ENCODE measurements at regions not wholly inside any gene's neighbourhood (a gene's known extent, or its start where the extent isn't known, plus 50 kb on each side); places are given as distances from the start of the nearest gene placed in this dataset.

DNA sequence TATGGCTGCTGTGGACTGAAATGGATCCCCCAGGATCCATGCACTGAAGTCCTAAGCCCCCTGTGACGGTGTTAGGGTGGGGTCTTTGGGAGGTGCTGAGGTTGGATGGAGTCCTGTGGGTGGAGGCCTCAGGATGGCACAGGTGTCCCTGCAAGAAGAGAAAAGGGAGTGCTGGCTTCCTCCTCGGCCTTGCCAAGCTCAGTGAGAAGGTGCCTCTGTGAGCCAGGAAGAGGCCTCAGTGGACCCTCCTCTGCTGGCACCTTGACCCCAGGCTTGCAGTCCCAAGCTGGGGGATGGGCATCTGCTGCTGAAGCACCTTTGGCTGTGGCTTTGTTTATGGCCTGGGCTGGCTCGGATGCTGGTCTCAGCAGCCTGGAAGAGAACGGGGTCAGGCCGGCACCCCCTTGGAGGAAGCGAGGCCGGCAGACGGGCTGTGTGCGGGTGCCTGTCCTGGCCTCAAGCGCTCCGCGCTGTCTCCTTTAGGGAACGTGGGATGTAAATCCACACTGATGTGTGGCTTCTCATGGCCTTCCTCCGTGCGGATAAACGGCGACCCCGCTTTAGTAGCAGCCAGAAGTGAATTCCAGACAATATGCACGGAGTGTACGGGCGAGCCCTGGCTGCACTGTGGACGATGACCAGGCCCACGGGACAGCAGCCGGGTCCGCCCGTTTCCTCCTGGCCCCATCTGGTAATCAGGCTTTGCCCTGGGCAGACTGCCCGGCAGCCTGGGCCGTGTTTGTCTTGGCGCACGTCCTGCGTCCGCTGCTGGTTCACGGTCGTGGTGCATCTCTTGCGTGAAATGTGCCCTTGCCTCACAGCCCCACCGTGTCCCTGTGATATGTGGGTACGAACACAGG, 182.6 kb downstream of the ERMARD start:
- H3K9me3 ChIP-seq (ENCODE audit: control insufficient read depth, insufficient read depth, low read length): no peaks in the 10 kb centered on the region
- H3K4me2 ChIP-seq (ENCODE audit: low read length): no peak overlapping the region
- no peaks in the 10 kb centered on the region for H3F3A ChIP-seq (ENCODE audit: control insufficient read depth, insufficient read depth)
- H3K27me3 ChIP-seq (ENCODE audit: control insufficient read depth, low read length): no peaks in the 10 kb centered on the region
- H3K4me3 ChIP-seq (ENCODE audit: low read length): no peak overlapping the region
- H3K36me3 ChIP-seq (ENCODE audit: control insufficient read depth, low read length): no peaks in the 10 kb centered on the region
- no peaks in the 10 kb centered on the region for H3K9me2 ChIP-seq (replicated peaks; ENCODE audit: control insufficient read depth, low read length)
- TF ChIP-seq, protein P1, sequence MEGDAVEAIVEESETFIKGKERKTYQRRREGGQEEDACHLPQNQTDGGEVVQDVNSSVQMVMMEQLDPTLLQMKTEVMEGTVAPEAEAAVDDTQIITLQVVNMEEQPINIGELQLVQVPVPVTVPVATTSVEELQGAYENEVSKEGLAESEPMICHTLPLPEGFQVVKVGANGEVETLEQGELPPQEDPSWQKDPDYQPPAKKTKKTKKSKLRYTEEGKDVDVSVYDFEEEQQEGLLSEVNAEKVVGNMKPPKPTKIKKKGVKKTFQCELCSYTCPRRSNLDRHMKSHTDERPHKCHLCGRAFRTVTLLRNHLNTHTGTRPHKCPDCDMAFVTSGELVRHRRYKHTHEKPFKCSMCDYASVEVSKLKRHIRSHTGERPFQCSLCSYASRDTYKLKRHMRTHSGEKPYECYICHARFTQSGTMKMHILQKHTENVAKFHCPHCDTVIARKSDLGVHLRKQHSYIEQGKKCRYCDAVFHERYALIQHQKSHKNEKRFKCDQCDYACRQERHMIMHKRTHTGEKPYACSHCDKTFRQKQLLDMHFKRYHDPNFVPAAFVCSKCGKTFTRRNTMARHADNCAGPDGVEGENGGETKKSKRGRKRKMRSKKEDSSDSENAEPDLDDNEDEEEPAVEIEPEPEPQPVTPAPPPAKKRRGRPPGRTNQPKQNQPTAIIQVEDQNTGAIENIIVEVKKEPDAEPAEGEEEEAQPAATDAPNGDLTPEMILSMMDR (IDR thresholded peaks at IDR 0.05; ENCODE audit: low read depth, low read length, poor library complexity, severe bottlenecking): no peak
- no peak for TF ChIP-seq EZH2phosphoT487 (IDR thresholded peaks at IDR 0.05; ENCODE audit: borderline replicate concordance, low read length)
- H4K20me1 ChIP-seq (ENCODE audit: control insufficient read depth, insufficient read depth, low read depth, low read length): no peaks in the 10 kb centered on the region
- no peaks in the 10 kb centered on the region for H3K4me1 ChIP-seq (ENCODE audit: control insufficient read depth, low read length)
- H3K79me2 ChIP-seq (ENCODE audit: control insufficient read depth, low read length): no peaks in the 10 kb centered on the region
- no peak overlapping the region for H3K27ac ChIP-seq (ENCODE audit: low read depth, low read length)

DNA sequence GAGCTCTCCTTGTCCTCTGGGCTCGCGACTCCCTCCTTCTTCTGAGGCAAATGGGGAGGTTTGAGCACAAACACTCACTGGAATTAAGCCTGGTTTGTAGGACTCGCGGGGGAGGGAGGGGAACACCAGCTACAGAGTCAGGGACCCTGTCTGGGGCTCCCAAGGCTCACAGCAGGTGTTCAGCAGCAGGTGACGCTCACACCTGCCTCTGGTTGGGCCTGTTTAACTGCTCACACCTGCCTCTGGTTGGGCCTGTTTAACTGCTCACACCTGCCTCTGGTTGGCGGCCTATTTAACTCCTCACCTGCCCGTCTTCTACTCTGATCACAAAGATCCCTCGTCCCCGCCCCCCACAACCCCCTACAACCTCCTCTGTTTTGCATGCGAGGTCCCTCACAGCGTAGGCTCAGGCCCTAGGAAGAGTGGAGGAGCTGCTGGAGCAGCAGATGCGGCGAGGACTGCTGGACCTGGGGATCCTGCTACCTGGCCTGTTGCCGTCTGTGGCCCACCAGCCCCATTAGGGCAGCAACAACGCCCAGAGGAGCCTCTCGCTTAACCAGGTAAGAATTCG, 181.9 kb downstream of the ERMARD start:
- H3K27me3 ChIP-seq (ENCODE audit: control insufficient read depth, low read length): no peaks in the 10 kb centered on the region
- H3K4me2 ChIP-seq (ENCODE audit: low read length): no peak overlapping the region
- no peaks in the 10 kb centered on the region for H3K4me1 ChIP-seq (ENCODE audit: control insufficient read depth, low read length)
- no peak overlapping the region for H3K27ac ChIP-seq (ENCODE audit: low read depth, low read length)
- H3K79me2 ChIP-seq (ENCODE audit: control insufficient read depth, low read length): no peaks in the 10 kb centered on the region
- H3K36me3 ChIP-seq (ENCODE audit: control insufficient read depth, low read length): no peaks in the 10 kb centered on the region
- no peaks in the 10 kb centered on the region for H3K9me3 ChIP-seq (ENCODE audit: control insufficient read depth, insufficient read depth, low read length)
- no peaks in the 10 kb centered on the region for H3F3A ChIP-seq (ENCODE audit: control insufficient read depth, insufficient read depth)
- H3K9me2 ChIP-seq (replicated peaks; ENCODE audit: control insufficient read depth, low read length): no peaks in the 10 kb centered on the region
- H3K4me3 ChIP-seq (ENCODE audit: low read length): no peak overlapping the region
- no peak for TF ChIP-seq EZH2phosphoT487 (IDR thresholded peaks at IDR 0.05; ENCODE audit: borderline replicate concordance, low read length)
- TF ChIP-seq, protein P1 (IDR thresholded peaks at IDR 0.05; ENCODE audit: low read depth, low read length, poor library complexity, severe bottlenecking): no peak
- H4K20me1 ChIP-seq (ENCODE audit: control insufficient read depth, insufficient read depth, low read depth, low read length): no peaks in the 10 kb centered on the region

DNA sequence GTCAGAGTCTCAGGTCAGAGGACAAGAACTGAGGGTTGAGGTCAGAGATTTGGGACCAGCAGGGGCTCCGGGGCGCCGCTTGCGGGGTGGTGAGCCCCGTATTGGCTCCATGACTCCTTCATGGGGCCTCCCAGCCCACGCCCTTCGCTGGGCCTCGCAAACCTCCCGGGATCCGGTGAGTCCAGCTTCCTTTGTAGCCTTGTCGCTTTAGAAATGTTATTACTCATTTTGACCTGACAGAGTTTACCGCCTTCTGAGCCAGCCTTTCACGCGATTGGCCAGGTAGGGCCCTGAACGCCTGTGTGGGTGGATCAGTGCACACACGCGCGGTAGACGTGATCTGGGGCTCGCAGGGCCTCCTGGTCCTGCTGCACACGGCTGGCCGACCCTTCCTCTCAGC, 181.1 kb downstream of the ERMARD start:
- H3K27me3 ChIP-seq (ENCODE audit: control insufficient read depth, low read length): no peaks in the 10 kb centered on the region
- no peak overlapping the region for H3K27ac ChIP-seq (ENCODE audit: low read depth, low read length)
- H3K4me1 ChIP-seq (ENCODE audit: control insufficient read depth, low read length): no peaks in the 10 kb centered on the region
- H4K20me1 ChIP-seq (ENCODE audit: control insufficient read depth, insufficient read depth, low read depth, low read length): no peaks in the 10 kb centered on the region
- H3K9me2 ChIP-seq (replicated peaks; ENCODE audit: control insufficient read depth, low read length): no peaks in the 10 kb centered on the region
- no peaks in the 10 kb centered on the region for H3K36me3 ChIP-seq (ENCODE audit: control insufficient read depth, low read length)
- H3K4me3 ChIP-seq (ENCODE audit: low read length): no peak overlapping the region
- H3K4me2 ChIP-seq (ENCODE audit: low read length): no peak overlapping the region
- TF ChIP-seq, protein P1 (IDR thresholded peaks at IDR 0.05; ENCODE audit: low read depth, low read length, poor library complexity, severe bottlenecking): no peak
- no peak for TF ChIP-seq EZH2phosphoT487 (IDR thresholded peaks at IDR 0.05; ENCODE audit: borderline replicate concordance, low read length)
- no peaks in the 10 kb centered on the region for H3K79me2 ChIP-seq (ENCODE audit: control insufficient read depth, low read length)
- no peaks in the 10 kb centered on the region for H3F3A ChIP-seq (ENCODE audit: control insufficient read depth, insufficient read depth)
- no peaks in the 10 kb centered on the region for H3K9me3 ChIP-seq (ENCODE audit: control insufficient read depth, insufficient read depth, low read length)
